HG02870 (cell line): ENCODE measurements at regions not wholly inside any gene's neighbourhood (a gene's known extent, or its start where the extent isn't known, plus 50 kb on each side); places are given as distances from the start of the nearest gene placed in this dataset.

Experiments
- ATAC-seq: cut with Tn5 transposase; IDR thresholded peaks from one replicate; pipeline ENCODE4 v1.9.1; 2021; ENCODE audit warnings: mild to moderate bottlenecking, moderate library complexity; ENCODE audit not compliant: unreplicated experiment

DNA sequence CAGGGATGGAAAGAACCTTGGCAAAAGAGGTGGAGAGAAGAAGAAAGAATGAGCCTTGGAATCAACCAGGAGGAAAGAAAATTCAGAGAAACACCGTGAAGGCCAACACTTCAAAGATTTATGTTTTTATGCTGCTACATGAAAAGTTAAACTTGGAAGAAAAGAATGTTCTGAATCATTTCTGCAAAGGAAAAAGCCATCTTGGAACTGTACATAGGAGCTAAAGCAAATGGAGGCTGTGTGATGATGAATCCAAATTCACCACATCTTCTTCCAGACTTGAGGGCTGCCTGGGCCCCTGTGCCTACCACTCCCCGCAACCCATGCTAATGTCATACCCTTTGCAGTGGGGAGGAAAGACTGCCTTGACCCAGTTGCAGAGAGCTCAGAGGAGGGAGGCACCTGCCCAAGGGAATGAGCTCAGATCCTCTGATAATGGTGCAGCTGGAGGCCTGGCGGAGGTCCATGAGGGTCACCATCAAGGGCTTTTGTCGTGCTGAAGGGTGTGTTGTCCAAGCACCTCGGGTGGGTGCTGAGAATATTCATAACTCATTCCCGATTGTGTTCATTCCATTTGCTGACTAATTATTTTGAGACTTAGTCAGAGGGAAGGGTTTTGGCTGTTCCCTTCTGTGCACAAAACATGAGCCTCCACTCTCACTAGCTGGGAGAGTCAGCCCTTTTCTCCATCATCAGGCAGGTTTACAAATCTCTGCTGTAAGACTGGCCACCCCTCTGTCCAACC, 245.8 kb upstream of the JAG1 start:
- ATAC-seq: no peak

DNA sequence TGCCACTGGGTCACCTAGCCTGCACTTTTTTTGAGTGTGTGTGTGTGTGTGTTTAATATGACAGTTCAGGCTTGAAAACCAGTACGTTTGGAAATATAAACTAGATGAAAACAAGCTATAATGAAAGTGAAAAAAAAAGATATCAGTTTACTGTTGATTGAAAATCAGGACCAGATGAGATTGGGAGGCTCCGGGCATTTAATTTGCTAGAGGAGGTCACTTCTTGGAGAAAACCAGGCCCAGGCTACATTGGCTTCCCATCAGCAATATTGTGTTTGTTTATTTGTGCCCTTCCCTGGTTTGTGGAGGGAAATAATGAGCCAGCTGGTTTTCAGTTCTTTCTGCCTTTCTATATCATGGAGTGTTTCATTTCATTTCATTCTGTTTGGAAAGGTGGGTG, 246.6 kb upstream of the JAG1 start:
- ATAC-seq: no peak

DNA sequence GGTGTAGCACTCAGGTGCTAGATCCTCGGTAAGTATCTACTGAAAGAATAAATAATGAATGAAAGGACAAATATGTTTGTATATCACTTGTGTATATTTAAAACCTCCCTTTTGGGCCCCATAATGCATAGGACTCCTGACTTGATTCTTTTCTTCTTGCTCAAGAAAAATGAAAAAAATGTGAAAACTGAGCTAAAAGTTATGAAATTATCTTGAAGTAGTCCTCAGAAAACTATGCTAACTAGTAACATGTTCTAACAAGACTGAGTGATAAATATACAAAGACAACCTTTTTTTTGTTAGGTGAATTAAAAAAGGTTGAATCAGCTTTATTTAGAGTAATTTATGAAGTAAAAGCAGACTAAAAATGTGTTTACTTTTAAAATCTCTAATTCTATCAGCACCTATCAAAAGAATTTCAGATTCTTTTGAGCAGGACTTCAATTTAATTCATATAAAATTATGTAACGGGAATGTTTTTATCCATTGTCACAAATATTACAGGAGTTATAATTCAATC, 247.8 kb upstream of the JAG1 start:
- ATAC-seq: no peak

DNA sequence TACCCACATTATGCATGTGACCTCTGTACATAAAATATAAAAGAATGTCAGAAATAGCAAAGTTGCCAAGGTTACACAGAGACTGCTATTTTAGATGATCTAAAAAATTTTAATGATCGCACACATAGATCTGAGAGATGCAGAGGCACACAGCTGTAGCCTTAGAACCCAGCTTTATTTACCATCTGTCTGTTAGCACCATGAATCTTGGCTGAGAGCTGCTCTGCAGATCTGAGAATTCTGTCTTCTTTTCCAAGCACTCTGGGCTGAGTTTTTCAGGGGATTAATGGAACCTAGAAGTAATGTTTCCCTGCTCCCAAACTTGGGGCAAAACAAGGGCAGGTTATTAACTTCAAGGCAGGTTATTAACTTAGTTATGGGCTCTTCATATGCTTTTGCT, 248.7 kb upstream of the JAG1 start:
- no peak for ATAC-seq

DNA sequence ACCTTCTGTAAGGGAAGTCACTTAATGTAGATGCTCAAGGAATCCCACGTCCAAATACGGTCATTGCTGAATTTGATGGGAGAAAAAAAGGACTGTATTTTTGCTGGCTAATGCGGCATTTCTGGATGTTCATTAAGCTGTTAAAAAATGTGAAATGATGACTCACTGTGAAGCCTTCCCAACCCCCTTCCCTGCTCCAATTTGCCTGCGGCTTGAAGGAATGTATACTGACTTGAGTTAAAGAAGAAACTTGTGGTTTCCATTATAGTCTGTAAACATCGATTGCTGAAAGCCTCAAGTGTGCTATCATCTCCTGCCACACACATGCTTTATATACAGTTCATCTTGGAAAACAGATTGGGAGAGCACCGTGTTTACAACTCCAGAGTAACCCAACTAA, 249.1 kb upstream of the JAG1 start:
- no peak for ATAC-seq

DNA sequence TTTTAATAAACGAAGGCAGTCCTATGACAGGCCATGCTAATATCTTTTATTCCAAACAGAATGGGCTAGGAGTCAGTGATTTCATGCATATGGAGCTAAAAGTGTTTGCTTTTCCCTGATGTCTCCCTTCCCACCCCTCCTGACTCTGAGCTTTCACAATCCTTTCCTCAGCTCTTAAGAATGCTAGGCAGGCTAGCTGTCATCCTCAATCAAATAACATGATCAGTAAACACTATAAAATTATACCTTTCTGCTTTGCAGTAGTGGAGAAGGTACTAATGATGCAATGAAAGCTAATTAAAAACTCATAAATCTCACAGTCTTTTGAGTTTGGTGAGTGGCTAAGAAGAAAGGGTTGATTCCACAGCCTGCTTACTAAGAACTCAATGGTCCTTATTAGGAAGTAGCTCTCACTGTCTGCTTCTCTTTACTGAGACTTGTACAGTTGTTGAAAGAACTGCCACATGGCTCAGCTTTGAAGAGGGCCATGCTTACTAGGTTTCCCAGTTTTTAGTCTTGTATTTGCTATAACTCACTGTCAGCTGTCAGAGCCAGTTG, 250.9 kb upstream of the JAG1 start:
- no peak for ATAC-seq

DNA sequence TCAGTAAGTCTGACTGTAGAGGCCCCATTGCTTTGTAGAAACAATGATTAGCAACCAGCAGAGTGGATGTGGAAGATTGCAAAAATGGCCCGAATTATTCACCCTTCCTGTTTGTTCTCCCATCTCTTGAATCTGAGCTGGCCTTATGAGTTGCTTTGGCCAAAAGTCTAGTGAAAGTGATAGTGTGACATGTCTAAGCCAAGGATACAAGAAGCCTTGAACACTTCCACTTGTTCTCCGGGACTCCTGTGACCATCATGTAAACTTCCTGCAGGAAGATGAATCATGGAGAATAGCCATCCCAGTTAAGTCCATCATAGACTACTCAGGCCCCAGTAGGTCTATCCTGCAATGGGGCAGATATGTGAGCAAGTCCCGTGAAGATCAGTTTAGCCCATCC, 252.0 kb upstream of the JAG1 start:
- ATAC-seq: no peak

DNA sequence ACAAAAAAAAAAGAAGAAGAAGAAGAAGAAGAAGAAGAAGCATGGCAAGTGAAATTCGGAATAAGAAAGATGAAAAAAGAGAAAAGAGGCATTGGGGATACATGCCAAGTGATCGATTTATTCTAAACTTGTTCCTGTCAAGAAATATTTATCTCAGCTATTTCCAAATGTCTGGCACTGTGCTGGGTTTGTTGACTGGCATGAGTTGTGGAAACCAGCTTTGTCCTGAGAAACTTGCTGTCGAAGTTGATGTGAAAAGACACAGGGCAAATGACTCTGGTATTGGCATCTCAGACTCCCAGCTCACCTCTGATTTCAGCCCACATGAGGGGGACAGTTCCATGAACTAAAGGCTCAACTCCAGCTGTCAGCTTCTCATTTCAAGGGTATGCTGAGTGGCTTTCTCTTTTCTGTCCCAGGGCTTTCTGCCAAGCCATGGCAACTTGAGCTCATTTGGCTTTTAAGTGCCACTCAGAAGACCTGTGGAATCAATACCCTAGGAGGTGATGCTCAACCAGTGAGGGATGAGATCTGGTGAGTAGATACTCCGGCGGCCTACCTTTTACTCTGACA, 253.3 kb upstream of the JAG1 start:
- no peak for ATAC-seq

DNA sequence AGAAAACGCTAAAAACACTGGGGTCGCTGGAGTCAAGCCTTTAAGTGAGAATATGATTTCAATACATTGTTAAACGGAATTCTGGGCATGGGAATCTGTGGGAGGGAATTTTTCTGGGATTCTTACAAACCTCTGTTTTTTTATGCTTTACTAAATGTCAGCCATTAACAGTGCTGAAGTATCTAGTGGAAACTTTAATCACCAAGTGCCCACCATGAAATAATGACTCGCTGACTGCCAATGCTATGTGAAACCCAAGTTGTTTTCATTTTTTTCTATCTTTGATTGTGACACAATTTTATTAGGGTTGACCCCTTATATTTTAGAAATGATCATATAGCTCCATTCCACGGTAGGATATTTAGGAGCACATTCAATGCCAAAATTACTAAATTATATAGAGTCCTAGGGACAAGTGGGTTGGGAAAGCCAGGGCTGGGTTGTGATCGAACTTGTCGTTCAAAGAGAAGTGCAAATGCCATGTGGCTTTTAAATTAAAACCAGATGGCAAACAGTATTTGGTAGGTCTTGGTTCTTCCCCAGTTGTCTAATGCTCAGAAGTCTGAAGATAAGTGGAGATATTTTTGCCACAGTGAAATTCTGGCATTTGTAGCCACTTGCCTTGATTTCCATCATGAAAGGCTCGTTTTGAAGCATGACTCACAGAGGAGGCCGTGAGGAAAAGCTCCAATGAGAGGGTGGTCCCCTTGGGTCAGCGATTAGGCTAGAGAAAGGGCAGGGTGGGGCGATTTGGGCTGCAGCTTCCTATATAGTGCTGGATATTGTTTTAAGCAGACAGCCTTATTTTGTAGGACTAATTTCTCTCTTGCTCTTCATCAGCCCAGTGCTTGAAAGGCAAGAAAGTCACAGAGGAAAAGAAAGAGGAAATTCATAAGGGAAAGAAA, 254.4 kb upstream of the JAG1 start:
- no peak for ATAC-seq

DNA sequence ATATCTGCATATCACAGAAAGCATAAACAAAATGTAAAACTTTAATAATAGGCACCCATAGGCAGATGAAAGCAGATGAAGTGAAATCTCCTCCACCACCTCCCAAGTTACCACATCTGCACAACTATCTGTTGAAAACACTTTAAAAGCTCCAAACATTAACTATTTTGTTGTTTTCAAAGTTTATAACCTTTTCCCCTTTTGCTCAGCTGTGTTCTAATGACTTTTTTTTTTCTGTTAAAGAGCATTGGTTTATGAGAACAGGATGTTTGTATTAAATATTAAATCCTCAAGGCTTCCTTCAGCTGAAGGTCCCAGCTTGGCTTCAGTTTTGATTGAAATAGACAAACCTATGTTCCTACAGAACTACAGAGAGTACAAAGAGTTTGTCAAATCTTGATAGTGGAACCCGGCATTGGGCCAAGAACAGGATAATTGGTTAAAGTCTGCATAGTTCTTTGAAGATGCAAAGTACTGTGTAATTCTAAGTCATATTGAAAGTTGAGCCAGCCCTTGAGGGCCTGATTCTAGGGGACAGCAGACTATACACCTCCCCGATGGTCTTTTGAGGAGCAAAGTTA, 255.1 kb upstream of the JAG1 start:
- ATAC-seq: no peak

DNA sequence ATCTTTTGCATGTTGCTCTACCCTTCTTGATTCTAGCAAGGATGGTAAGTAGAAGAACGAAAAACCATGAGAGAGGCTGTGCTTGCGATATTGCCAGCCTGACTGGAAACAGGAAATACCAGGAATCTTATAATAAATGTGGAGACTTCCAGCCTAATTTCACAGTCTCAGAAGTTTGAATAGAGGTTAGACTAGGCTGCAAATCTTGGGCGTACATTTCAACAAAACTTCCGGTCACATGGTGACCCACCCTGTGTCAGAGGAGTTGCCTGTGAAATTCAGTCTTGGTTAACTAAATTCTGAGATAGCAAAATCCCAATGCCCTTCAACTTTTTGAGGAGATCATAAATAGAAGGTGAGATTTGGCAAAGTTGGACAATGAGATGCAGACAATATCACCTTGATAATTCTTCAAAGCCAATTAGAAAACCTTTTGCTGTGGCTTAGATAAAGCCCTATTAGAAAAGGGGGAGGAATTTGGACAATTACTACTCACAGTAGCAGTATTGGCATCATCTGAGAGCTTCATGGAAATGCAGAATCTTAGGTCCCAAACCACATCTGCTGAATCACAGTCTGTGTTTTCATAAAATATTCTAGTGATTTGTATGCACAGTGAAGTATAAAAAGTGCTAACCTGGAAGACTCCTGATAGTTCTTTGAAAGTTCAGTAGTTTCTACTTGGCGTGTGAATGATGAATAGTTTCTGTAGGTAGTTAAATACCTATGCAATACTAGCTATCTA, 262.0 kb upstream of the JAG1 start:
- no peak for ATAC-seq

DNA sequence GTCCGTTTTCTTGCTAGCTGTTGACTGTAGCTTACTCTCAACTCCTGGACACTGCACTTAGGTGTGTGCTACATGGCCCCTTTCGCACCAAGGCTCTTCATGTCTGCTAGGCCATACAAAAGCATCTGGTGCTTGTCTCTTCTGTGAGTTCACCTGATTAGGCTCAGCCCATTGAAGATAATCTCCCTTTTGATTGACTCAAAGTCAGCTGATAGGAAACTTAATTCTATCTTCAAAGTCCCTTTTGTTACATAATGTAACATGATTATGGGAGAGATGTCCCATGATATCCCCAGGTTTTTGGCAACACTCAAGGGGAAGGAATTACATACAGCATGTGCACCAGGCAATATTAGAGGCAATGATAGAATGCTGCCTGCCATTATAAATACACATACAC, 263.0 kb upstream of the JAG1 start:
- no peak for ATAC-seq

DNA sequence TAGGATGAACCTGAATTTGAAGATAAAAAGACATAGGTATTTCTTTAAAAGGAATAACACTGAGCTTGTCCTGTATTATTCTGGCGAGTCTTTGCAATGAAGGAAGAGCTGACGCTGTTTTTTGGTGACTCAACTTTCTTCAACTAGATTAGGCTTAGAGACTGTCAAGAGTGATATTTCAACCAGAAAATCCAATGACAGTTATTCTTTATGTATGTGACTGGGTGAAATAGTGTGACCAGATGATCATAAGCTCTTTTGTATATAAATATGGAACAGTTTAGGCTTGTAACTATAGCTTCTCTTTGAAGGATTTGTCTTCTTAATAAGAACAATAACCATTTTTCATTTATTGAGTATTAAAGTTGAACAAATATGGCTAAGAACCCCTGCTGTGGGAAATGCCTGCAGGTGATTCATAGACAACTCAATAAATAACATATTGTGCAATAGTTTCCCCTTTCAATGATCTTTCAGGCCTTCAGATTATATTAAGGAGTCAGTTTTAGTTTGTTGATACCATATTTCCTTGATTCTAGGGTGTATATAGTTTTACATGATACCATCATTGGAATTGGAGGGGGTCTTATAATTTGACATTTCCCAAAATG, 265.6 kb upstream of the JAG1 start:
- no peak for ATAC-seq

DNA sequence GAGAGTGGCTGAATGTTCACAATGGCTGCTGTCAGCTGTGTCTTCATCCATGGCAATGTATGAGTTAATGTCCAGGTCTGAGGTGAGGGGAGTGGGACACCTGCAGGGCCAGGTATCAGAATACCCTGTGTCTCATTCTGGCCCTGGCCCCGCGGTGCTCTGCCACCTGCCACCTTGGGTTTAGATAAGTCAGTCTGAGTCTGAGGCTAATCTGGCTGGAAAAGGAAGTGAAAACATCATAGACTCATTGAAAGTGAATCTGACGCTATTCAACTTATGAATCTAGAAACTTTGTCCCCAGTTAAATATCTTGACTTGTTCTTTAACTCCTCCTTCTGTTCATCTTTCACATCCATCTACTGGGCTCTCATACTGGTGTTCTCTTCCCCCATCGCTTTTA, 267.1 kb upstream of the JAG1 start:
- peak; percentile 97 for ATAC-seq

DNA sequence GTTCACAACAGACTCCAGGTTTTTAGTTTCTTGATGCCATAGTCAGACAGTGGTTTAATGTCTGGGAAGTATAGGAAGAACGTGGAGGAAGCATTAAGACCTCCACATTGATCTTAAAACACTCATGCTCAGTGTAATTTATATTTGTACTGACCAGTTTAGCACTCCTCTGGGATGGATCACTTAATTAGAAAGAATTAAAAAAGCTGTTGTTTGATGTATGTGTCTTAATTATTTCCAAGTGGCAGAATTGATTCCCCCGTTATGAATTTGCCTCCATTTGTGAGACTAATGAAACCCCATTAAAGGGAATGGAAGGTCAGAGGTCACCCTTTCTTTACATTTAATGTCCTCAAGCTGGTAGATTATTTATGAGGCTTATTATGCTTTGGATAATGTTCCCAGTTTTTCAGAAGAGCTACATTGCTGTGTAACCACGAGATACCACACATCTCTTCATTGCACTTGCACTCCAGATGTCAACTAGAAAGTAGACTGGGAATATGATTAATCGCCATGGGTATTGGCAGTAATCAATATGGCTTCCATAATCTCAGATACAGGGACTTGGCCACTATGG, 270.0 kb upstream of the JAG1 start:
- no peak for ATAC-seq

DNA sequence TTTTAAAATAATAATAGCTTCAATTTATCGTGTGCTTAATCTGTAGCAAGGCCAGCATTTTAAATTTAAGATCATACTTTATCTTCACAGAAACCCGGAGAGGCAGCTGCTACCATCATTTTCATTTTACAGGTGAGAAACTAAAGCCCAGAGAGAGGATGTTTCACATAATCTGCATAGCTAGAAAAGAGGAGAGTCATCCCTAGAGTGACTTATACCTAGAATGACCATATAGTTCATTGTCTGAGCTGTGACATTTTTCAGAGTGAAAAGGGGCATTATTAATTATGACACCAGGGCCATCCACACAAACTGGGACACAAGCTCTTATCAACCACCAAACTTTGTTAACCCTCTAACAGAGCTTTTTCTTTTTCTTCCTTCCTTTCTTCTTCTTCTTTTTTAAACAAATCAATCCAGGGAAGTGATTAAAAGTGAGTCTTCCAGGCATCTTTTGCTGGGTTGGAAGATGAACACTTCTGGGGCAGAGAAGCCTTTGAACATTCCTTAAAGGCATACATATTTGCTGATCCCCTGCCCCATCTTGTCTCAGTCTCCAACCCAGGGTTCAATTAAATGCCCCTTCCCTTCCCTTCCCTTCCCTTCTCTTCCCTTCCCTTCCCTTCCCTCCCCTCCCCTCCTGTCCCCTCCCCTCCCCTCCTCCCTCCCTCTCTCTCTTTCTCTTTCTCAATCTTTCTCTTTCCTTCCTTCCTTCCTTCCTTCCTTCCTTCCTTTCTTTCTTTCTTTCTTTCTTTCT, 272.5 kb upstream of the JAG1 start:
- ATAC-seq: peak; percentile 76

DNA sequence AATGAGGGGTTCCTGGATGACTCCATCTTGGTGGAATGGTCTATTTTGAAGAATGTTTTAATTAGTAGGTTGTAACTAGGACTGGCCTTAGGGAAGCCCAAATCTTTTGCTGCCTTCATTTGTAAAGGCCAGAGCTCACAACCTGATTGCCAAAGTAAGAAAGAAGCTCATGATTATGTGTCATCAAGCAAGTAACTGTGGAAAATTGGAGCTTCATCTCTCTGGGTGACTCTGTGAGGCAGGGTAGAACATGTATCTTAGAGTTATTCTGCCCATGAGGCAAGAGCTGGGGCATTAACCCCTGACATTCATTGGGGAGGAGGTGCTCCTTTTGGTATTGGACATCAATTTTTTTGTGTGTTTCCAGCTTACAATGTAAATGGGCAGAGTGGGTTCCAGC, 273.9 kb upstream of the JAG1 start:
- no peak for ATAC-seq

DNA sequence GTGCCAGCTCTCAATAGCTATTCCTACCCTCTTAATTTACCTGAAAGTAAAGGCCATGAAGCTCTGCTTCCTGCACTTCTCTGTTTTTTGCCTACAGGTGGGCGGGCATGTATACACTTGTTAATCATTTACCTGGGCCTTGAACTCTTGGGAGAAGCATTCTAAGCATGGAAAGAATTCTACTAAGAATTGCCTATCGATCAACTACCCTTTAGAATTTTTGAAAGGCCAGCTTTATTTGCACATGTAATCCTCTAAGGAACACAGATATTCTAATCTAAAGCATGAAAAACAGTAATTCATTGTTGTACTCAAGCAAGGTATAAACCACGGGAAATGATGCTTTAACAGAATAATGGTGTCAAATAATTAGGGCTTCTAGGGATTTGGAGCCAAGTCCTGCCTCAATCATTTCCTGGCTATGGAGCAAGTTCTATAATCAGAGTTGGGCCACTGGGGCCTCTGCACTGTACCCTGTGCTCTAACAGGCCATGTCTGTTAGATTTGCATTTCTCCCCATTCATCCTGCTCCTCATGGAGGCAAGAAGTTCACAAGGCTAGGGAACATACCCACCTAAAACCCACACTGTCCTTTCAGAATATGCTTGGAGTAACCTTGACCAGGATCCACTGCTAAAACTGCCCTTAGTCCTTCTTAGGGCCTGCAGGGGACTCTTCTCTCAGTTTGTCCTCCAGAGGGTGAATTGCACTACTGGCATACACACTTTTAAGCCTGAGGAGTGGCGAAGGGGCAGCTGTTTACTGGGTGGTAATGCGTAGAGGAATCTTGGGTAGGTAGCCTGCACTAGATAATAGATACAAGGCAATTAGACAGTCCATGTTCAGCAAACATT, 276.4 kb upstream of the JAG1 start:
- no peak for ATAC-seq
